ENCODE measurements at regions not wholly inside any gene's neighbourhood (a gene's known extent, or its start where the extent isn't known, plus 50 kb on each side); places are given as distances from the start of the nearest gene placed in this dataset.

- no peaks in the 10 kb centered on the region for H3K9me1 ChIP-seq (ENCODE audit: insufficient read depth, low read length)
- no peak overlapping the region for H3K18ac ChIP-seq (ENCODE audit: low read depth, low read length)
- ChIA-PET CTCF (no interaction called here), POLR2A (ENCODE audit: unreplicated experiment) (no interaction called here)
- no peaks in the 10 kb centered on the region for H3K79me1 ChIP-seq (ENCODE audit: low read depth in 1 of 2, low read length in 2 of 2)
- no peak overlapping the region for H2AK5ac ChIP-seq (ENCODE audit: low read depth, low read length)
- H3K9me3 ChIP-seq (ENCODE audit: control insufficient read depth, insufficient read depth, low read length), result no peaks in the 10 kb centered on the region
- no TSS peak for BruUV-seq (replicated peaks)
- no peaks in the 10 kb centered on the region for H3K36me3 ChIP-seq (ENCODE audit: control insufficient read depth, insufficient read depth, low read length)
- no peak overlapping the region for H3K14ac ChIP-seq (replicated peaks; ENCODE audit: low read depth, low read length)
- TF ChIP-seq FOS (IDR thresholded peaks at IDR 0.05; ENCODE audit: low read depth, low read length) (no peak), MAFK (IDR thresholded peaks at IDR 0.05; ENCODE audit: low read depth, low read length) (no peak), RAD21 (IDR thresholded peaks at IDR 0.05; ENCODE audit: low read length) (no peak)
- H3K27ac ChIP-seq (ENCODE audit: insufficient read depth, low read length), result no peak overlapping the region
- H2BK5ac ChIP-seq (ENCODE audit: low read depth, low read length, poor library complexity, severe bottlenecking), result no peak overlapping the region
- H3K56ac ChIP-seq (ENCODE audit: extremely low read depth, insufficient read depth, low read length), result no peak overlapping the region
- H3K23ac ChIP-seq (ENCODE audit: low read depth, low read length), result no peak overlapping the region
- H4K5ac ChIP-seq (ENCODE audit: low read depth, low read length), result no peak overlapping the region
- H2BK120ac ChIP-seq (ENCODE audit: low read depth, low read length), result no peak overlapping the region
- H2BK15ac ChIP-seq (ENCODE audit: low read depth, low read length), result no peak overlapping the region
- no peak overlapping the region for H4K91ac ChIP-seq (ENCODE audit: insufficient read depth, low read depth, low read length)
- WGBS, 2 experiments (ENCODE audit: extremely low coverage in 2 of 2, insufficient read length in 1 of 2), result no CpG with 5 or more reads among the region's 5 CpGs
- DNase-seq (no peak), ATAC-seq (ENCODE audit: low read depth) (no peak)
- no peak overlapping the region for H3K4me2 ChIP-seq (ENCODE audit: low read depth, low read length)
- no peak overlapping the region for H2AK9ac ChIP-seq (replicated peaks; ENCODE audit: low read depth, low read length, poor library complexity)
- no peaks in the 10 kb centered on the region for H4K20me1 ChIP-seq (ENCODE audit: insufficient read depth, low read length)
- dilution Hi-C loops (cut with HindIII; ENCODE audit: low sequenced_read_pairs, unreplicated experiment) (no loop called here), intact Hi-C loops (cut with micrococcal nuclease) (no loop called here), in situ Hi-C loops (cut with MboI; ENCODE audit: low sequenced_read_pairs) (no loop called here)
- no peaks in the 10 kb centered on the region for H3K27me3 ChIP-seq (ENCODE audit: control insufficient read depth, insufficient read depth, low read length)
- no peak overlapping the region for H3K4me3 ChIP-seq (ENCODE audit: insufficient read depth, low read depth, low read length)
- H3K4me1 ChIP-seq (ENCODE audit: control insufficient read depth, insufficient read depth, low read length), result no peaks in the 10 kb centered on the region
- no peak overlapping the region for H2BK20ac ChIP-seq (ENCODE audit: low read depth, low read length)
- H4K8ac ChIP-seq (ENCODE audit: low read depth in 2 of 2, low read length in 2 of 2), result no peak overlapping the region
- no peak overlapping the region for H3K9ac ChIP-seq (ENCODE audit: low read depth, low read length)
- H3K4ac ChIP-seq (ENCODE audit: low read depth, low read length), result no peak overlapping the region
- H2AFZ ChIP-seq (replicated peaks; ENCODE audit: low read length, poor library complexity), result no peak overlapping the region
These were observed 111.9 kb upstream of the AGTR1 start for GRCh38 chr3:148585671-148586379.

All from IMR-90 (cell line).